ENCODE measurements at regions not wholly inside any gene's neighbourhood (a gene's known extent, or its start where the extent isn't known, plus 50 kb on each side); places are given as distances from the start of the nearest gene placed in this dataset.
"Not testable (repeated sequence)": the region's sequence is repeated elsewhere in the genome, so short reads cannot be mapped to it uniquely, and the experiment has no call there.

GRCh38 chr16:58850678-58851020 is 116.5 kb upstream of the GOT2 start:
- Mint-ChIP-seq H3K9me3 (peaks cover 0 to 7% (median 0%) of the 10 kb centered on the region in 7 donors), H3K27ac (no peak overlapping the region), H3K36me3 (no peaks in the 10 kb centered on the region)

GRCh38 chr16:58850019-58850677 is 116.0 kb upstream of the GOT2 start:
- H3K27me3 Mint-ChIP-seq: no peaks in the 10 kb centered on the region
- no peak overlapping the region for H3K27ac ChIP-seq (ENCODE audit: insufficient read depth, low read length, poor library complexity, severe bottlenecking)
- ATAC-seq (ENCODE audit: low read depth in 2 of 2) (no peak), DNase-seq (no peak)
- peaks cover 0 to 5% (median 0%) of the 10 kb centered on the region in 4 donors for H3K4me1 Mint-ChIP-seq
- H3K9me3 Mint-ChIP-seq: peaks cover 0 to 7% (median 0%) of the 10 kb centered on the region in 7 donors
- H3K4me3 ChIP-seq (ENCODE audit: low read depth, low read length): no peak overlapping the region
- H3K36me3 ChIP-seq (ENCODE audit: control insufficient read depth, insufficient read depth, low read length): no peaks in the 10 kb centered on the region
- no peaks in the 10 kb centered on the region for H3K27me3 ChIP-seq (ENCODE audit: control insufficient read depth, insufficient read depth, low read length)
- no peak overlapping the region for H3K4me3 Mint-ChIP-seq
- no peaks in the 10 kb centered on the region for H3K4me1 ChIP-seq (ENCODE audit: control insufficient read depth, insufficient read depth, low read length, poor library complexity, severe bottlenecking)
- no peaks in the 10 kb centered on the region for H3K9me3 ChIP-seq (ENCODE audit: control insufficient read depth in 2 of 2, low read length in 2 of 2)
- H3K27ac Mint-ChIP-seq: no peak overlapping the region
- no peaks in the 10 kb centered on the region for H3K36me3 Mint-ChIP-seq

More at GRCh38 chr16:58850678-58851020, 116.5 kb upstream of the GOT2 start:
- peaks cover 0 to 5% (median 0%) of the 10 kb centered on the region in 4 donors for H3K4me1 Mint-ChIP-seq
- Histone ChIP-seq H3K4me3 (ENCODE audit: low read depth, low read length) (no peak overlapping the region), H3K4me1 (ENCODE audit: control insufficient read depth, insufficient read depth, low read length, poor library complexity, severe bottlenecking) (no peaks in the 10 kb centered on the region), H3K27me3 (ENCODE audit: control insufficient read depth, insufficient read depth, low read length) (no peaks in the 10 kb centered on the region), H3K9me3 (ENCODE audit: control insufficient read depth in 2 of 2, low read length in 2 of 2) (no peaks in the 10 kb centered on the region), H3K27ac (ENCODE audit: insufficient read depth, low read length, poor library complexity, severe bottlenecking) (no peak overlapping the region), H3K36me3 (ENCODE audit: control insufficient read depth, insufficient read depth, low read length) (no peaks in the 10 kb centered on the region)
- no peak overlapping the region for H3K4me3 Mint-ChIP-seq
- no peaks in the 10 kb centered on the region for H3K27me3 Mint-ChIP-seq
- DNase-seq: no peak
- no peak for ATAC-seq (ENCODE audit: low read depth in 2 of 2)

DNA sequence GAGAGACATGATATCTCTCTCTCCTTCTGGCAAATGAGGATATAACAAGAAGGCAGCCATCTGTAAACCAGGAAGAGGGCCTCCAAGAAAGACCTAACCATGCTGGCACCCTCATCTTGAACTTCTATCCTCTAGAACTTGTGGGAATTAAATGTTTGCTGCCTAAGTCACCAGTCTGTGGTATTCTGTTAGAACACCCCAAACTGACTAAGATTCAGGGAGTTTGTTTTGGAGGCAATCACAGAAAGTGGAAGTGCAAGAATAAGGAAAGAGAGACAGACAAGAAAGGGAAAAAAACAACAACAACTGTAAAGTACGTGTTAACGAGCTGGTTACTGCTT is 114.5 kb upstream of the GOT2 start:
- Histone ChIP-seq H3K4me3 (ENCODE audit: low read depth, low read length) (no peak overlapping the region), H3K4me1 (ENCODE audit: control insufficient read depth, insufficient read depth, low read length, poor library complexity, severe bottlenecking) (no peaks in the 10 kb centered on the region), H3K27ac (ENCODE audit: insufficient read depth, low read length, poor library complexity, severe bottlenecking) (no peak overlapping the region), H3K9me3 (ENCODE audit: control insufficient read depth in 2 of 2, low read length in 2 of 2) (no peaks in the 10 kb centered on the region), H3K36me3 (ENCODE audit: control insufficient read depth, insufficient read depth, low read length) (no peaks in the 10 kb centered on the region), H3K27me3 (ENCODE audit: control insufficient read depth, insufficient read depth, low read length) (no peaks in the 10 kb centered on the region)
- no peak overlapping the region for H3K4me3 Mint-ChIP-seq
- H3K9me3 Mint-ChIP-seq: peaks cover 0 to 7% (median 0%) of the 10 kb centered on the region in 7 donors
- DNase-seq (no peak), ATAC-seq (ENCODE audit: low read depth in 2 of 2) (no peak)
- H3K27ac Mint-ChIP-seq: no peak overlapping the region
- no peaks in the 10 kb centered on the region for H3K36me3 Mint-ChIP-seq
- no peaks in the 10 kb centered on the region for H3K27me3 Mint-ChIP-seq
- H3K4me1 Mint-ChIP-seq: no peaks in the 10 kb centered on the region

DNA sequence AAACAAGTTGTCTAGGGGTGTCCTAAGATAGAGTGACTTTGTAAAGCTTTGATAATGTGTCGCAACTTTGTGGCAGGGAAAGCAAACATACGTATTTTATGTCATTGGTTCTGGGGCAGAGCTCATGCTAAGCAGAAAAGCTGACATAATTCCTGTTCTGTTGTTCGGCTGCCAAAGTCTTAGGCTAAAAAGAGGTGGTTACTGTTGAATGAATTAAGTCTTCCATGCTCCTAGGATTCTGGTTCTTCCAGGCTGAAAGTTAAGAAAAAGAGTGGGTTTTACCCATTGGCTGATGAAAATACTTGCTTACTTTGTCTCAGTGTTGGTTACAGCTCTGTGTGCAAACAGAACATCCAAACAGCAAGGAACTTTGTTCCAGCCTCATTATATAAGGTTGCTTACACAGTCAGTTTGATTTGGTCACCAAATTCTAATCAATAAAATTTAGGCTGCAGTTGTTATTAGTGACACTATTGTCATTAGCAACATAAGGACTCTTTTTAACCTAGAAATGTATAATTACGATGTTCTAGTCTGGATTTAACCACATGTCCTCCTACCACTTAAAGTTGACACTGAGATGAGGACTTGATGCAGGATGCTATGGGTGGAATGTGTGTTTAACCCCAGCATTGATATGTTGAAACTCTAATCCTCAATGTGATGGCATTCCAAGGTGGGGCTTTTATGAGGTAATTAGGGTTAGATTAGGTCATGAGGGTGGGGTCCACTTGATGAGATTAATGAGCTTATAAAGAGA is 114.0 kb upstream of the GOT2 start:
- Histone ChIP-seq H3K9me3 (ENCODE audit: control insufficient read depth in 2 of 2, low read length in 2 of 2) (no peaks in the 10 kb centered on the region), H3K36me3 (ENCODE audit: control insufficient read depth, insufficient read depth, low read length) (no peaks in the 10 kb centered on the region), H3K27me3 (ENCODE audit: control insufficient read depth, insufficient read depth, low read length) (no peaks in the 10 kb centered on the region), H3K27ac (ENCODE audit: insufficient read depth, low read length, poor library complexity, severe bottlenecking) (no peak overlapping the region), H3K4me1 (ENCODE audit: control insufficient read depth, insufficient read depth, low read length, poor library complexity, severe bottlenecking) (no peaks in the 10 kb centered on the region), H3K4me3 (ENCODE audit: low read depth, low read length) (no peak overlapping the region)
- no peaks in the 10 kb centered on the region for H3K27me3 Mint-ChIP-seq
- no peaks in the 10 kb centered on the region for H3K4me1 Mint-ChIP-seq
- H3K27ac Mint-ChIP-seq: no peak overlapping the region
- H3K36me3 Mint-ChIP-seq: no peaks in the 10 kb centered on the region
- H3K9me3 Mint-ChIP-seq: peaks cover 0 to 7% (median 0%) of the 10 kb centered on the region in 7 donors
- ATAC-seq (ENCODE audit: low read depth in 2 of 2) (no peak), DNase-seq (no peak)
- H3K4me3 Mint-ChIP-seq: no peak overlapping the region

DNA sequence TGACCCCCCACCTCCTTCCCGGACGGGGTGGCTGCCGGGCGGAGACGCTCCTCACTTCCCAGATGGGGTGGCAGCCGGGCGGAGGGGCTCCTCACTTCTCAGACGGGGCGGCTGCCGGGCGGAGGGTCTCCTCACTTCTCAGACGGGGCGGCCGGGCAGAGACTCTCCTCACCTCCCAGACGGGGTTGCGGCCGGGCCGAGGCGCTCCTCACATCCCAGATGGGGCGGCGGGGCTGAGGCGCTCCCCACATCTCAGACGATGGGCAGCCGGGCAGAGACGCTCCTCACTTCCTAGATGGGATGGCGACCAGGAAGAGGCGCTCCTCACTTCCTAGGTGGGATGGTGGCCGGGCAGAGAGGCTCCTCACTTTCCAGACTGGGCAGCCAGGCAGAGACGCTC is 112.1 kb upstream of the GOT2 start:
- not testable (repeated sequence) for H3K27me3 ChIP-seq (ENCODE audit: control insufficient read depth, insufficient read depth, low read length); H3K4me1 Mint-ChIP-seq; H3K27ac ChIP-seq (ENCODE audit: insufficient read depth, low read length, poor library complexity, severe bottlenecking); H3K9me3 ChIP-seq (ENCODE audit: control insufficient read depth in 2 of 2, low read length in 2 of 2); H3K36me3 Mint-ChIP-seq; H3K27ac Mint-ChIP-seq; DNase-seq; H3K27me3 Mint-ChIP-seq; H3K4me3 Mint-ChIP-seq; H3K36me3 ChIP-seq (ENCODE audit: control insufficient read depth, insufficient read depth, low read length); H3K9me3 Mint-ChIP-seq; H3K4me3 ChIP-seq (ENCODE audit: low read depth, low read length); H3K4me1 ChIP-seq (ENCODE audit: control insufficient read depth, insufficient read depth, low read length, poor library complexity, severe bottlenecking); ATAC-seq (ENCODE audit: low read depth in 2 of 2)

- H3K9me3 Mint-ChIP-seq: peaks cover 0 to 7% (median 0%) of the 10 kb centered on the region in 7 donors
- Histone ChIP-seq H3K27ac (ENCODE audit: insufficient read depth, low read length, poor library complexity, severe bottlenecking) (no peak overlapping the region), H3K4me3 (ENCODE audit: low read depth, low read length) (no peak overlapping the region), H3K36me3 (ENCODE audit: control insufficient read depth, insufficient read depth, low read length) (no peaks in the 10 kb centered on the region), H3K9me3 (ENCODE audit: control insufficient read depth in 2 of 2, low read length in 2 of 2) (no peaks in the 10 kb centered on the region), H3K4me1 (ENCODE audit: control insufficient read depth, insufficient read depth, low read length, poor library complexity, severe bottlenecking) (no peaks in the 10 kb centered on the region), H3K27me3 (ENCODE audit: control insufficient read depth, insufficient read depth, low read length) (no peaks in the 10 kb centered on the region)
- no peak for ATAC-seq (ENCODE audit: low read depth in 2 of 2)
- H3K27ac Mint-ChIP-seq: no peak overlapping the region
- no peaks in the 10 kb centered on the region for H3K27me3 Mint-ChIP-seq
- no peaks in the 10 kb centered on the region for H3K36me3 Mint-ChIP-seq
- H3K4me1 Mint-ChIP-seq: no peaks in the 10 kb centered on the region
- H3K4me3 Mint-ChIP-seq: no peak overlapping the region
- no peak for DNase-seq
Observed at GRCh38 chr16:58843675-58844074, 109.6 kb upstream of the GOT2 start.

- Histone ChIP-seq H3K4me3 (ENCODE audit: low read depth, low read length) (no peak overlapping the region), H3K4me1 (ENCODE audit: control insufficient read depth, insufficient read depth, low read length, poor library complexity, severe bottlenecking) (no peaks in the 10 kb centered on the region), H3K27me3 (ENCODE audit: control insufficient read depth, insufficient read depth, low read length) (no peaks in the 10 kb centered on the region), H3K9me3 (ENCODE audit: control insufficient read depth in 2 of 2, low read length in 2 of 2) (no peaks in the 10 kb centered on the region), H3K36me3 (ENCODE audit: control insufficient read depth, insufficient read depth, low read length) (no peaks in the 10 kb centered on the region), H3K27ac (ENCODE audit: insufficient read depth, low read length, poor library complexity, severe bottlenecking) (no peak overlapping the region)
- Mint-ChIP-seq H3K4me3 (no peak overlapping the region), H3K4me1 (no peaks in the 10 kb centered on the region), H3K27ac (no peak overlapping the region), H3K9me3 (peaks cover 0 to 5% (median 0%) of the 10 kb centered on the region in 7 donors), H3K27me3 (no peaks in the 10 kb centered on the region), H3K36me3 (no peaks in the 10 kb centered on the region)
- ATAC-seq (ENCODE audit: low read depth in 2 of 2): no peak
- no peak for DNase-seq
Observed at GRCh38 chr16:58842746-58843145, 108.6 kb upstream of the GOT2 start.

DNA sequence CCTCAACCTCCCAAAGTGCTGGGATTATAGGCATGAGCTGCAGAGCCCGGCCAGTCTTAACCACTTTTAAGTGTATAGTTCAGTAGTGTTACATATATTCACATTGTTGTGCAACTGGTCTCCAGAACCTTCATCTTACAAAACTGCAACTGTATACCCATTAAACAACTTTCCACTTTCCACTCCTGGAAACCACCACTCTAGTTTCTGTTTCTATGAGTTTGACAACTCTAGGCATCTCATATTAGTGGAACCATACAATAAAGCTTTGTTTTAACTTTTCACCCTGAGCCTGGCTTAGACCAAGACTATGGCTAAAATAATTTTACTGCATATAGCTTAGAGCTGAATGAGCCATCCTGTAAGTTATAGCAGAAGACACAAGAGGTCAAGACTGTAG is 108.0 kb upstream of the GOT2 start:
- Mint-ChIP-seq H3K4me1 (no peaks in the 10 kb centered on the region), H3K27ac (no peak overlapping the region), H3K4me3 (no peak overlapping the region), H3K27me3 (no peaks in the 10 kb centered on the region), H3K36me3 (no peaks in the 10 kb centered on the region), H3K9me3 (peaks cover 0 to 5% (median 0%) of the 10 kb centered on the region in 7 donors)
- ATAC-seq (ENCODE audit: low read depth in 2 of 2) (no peak), DNase-seq (no peak)
- H3K27ac ChIP-seq (ENCODE audit: insufficient read depth, low read length, poor library complexity, severe bottlenecking): no peak overlapping the region
- no peaks in the 10 kb centered on the region for H3K4me1 ChIP-seq (ENCODE audit: control insufficient read depth, insufficient read depth, low read length, poor library complexity, severe bottlenecking)
- no peak overlapping the region for H3K4me3 ChIP-seq (ENCODE audit: low read depth, low read length)
- H3K36me3 ChIP-seq (ENCODE audit: control insufficient read depth, insufficient read depth, low read length): no peaks in the 10 kb centered on the region
- no peaks in the 10 kb centered on the region for H3K27me3 ChIP-seq (ENCODE audit: control insufficient read depth, insufficient read depth, low read length)
- H3K9me3 ChIP-seq (ENCODE audit: control insufficient read depth in 2 of 2, low read length in 2 of 2): no peaks in the 10 kb centered on the region

Measured in CD4-positive, CD25-positive, alpha-beta regulatory T cell (primary cell).